ENCODE measurements at regions not wholly inside any gene's neighbourhood (a gene's known extent, or its start where the extent isn't known, plus 50 kb on each side); places are given as distances from the start of the nearest gene placed in this dataset.

GRCh38 chr6:106750142-106750918, 121.0 kb downstream of the QRSL1 start (continued):
- no peak for TF ChIP-seq CREB5 (CRISPR knock-in tag; IDR thresholded peaks at IDR 0.05)

- intact Hi-C loops (cut with micrococcal nuclease) (loop anchor here (10.0 kb wide), 1 partner anchor 105 kb away; no protein-coding TSS in a partner anchor), in situ Hi-C loops (cut with MboI) (no loop called here)
- H3K9ac ChIP-seq (ENCODE audit: insufficient read depth in 1 of 2, low read depth in 2 of 2, low read length in 2 of 2): no peak overlapping the region
- FAIRE-seq: no peak
- no peaks in the 10 kb centered on the region for H3K36me3 ChIP-seq (ENCODE audit: control insufficient read depth, insufficient read depth, low read length)
- 5% methylated on average over 4 of the region's 4 CpGs for WGBS (ENCODE audit: insufficient coverage, low coverage, missing lambda C conversion rate)
- no TSS peak for BruUV-seq (replicated peaks)
- H3K4me3 ChIP-seq: no peak overlapping the region
- no peaks in the 10 kb centered on the region for H3K4me1 ChIP-seq (replicated peaks in 1 of 2; ENCODE audit: control insufficient read depth in 2 of 2, insufficient read depth in 2 of 2, low read length in 2 of 2)
- H2AFZ ChIP-seq (ENCODE audit: low read depth, low read length): no peak overlapping the region
- ChIA-PET POLR2A (no interaction called here), CTCF (ENCODE audit: low intra/inter-chr PET ratio) (no interaction called here)
- H3K9me1 ChIP-seq (ENCODE audit: control insufficient read depth, insufficient read depth, low read length): no peaks in the 10 kb centered on the region
- no peak overlapping the region for H3K4me2 ChIP-seq (ENCODE audit: insufficient read depth, low read length)
- no peak for ATAC-seq
- no peaks in the 10 kb centered on the region for H4K20me1 ChIP-seq (replicated peaks; ENCODE audit: control insufficient read depth, insufficient read depth, low read length)
- H3K79me2 ChIP-seq (ENCODE audit: control insufficient read depth, insufficient read depth, low read length): no peaks in the 10 kb centered on the region
- no peak for DNase-seq (ENCODE audit: extremely low read depth in 1 of 4, low spot score in 3 of 4)
- H3K9me3 ChIP-seq (replicated peaks; ENCODE audit: control insufficient read depth, insufficient read depth, low read depth, low read length): no peaks in the 10 kb centered on the region
- no peaks in the 10 kb centered on the region; a peak in 1 of 5 replicates for H3K27me3 ChIP-seq (ENCODE audit: control insufficient read depth in 2 of 2, insufficient read depth in 2 of 2, low read length in 2 of 2)
- no peak overlapping the region for H3K27ac ChIP-seq (ENCODE audit: extremely low read depth, low read depth, low read length)
- TF ChIP-seq ZNF318 (IDR thresholded peaks at IDR 0.05; ENCODE audit: borderline replicate concordance in 1 of 2, low read depth in 1 of 2) (no peak), ZNF76 (CRISPR knock-in tag; IDR thresholded peaks at IDR 0.05; ENCODE audit: borderline replicate concordance) (no peak), PHF8 (IDR thresholded peaks at IDR 0.05; ENCODE audit: borderline replicate concordance, low read length) (no peak), ZNF639 (CRISPR knock-in tag; conservative IDR thresholded peaks at IDR 0.05 in 1 of 2, IDR thresholded peaks at IDR 0.05 in 1 of 2) (no peak), CREBBP (IDR thresholded peaks at IDR 0.05; ENCODE audit: low read depth, low read length) (no peak)
Observed at GRCh38 chr6:106749609-106750008, 120.2 kb downstream of the QRSL1 start.

Measured in K562 (cell line).